ENCODE measurements at regions not wholly inside any gene's neighbourhood (a gene's known extent, or its start where the extent isn't known, plus 50 kb on each side); places are given as distances from the start of the nearest gene placed in this dataset.
A peak's percentile ranks its signal among the peaks of the same experiment; 100 is the strongest.

DNA sequence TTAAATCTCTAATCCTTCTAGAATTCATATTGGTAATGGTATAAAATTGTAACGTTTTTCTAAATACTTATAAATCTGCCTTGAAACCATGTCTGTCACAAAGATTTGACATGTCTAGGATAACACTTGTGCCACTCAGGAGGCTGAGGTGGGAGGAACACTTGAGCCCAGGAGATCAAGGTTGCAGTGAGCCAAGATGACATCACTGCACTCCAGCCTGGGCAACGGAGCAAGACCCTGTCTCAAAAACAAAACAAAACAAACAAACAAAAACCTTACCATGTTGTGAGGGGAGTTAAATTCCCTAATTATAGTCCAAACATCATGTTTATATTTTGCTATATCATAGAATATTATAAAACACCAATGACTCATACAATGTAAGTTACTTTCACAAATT lies 317.5 kb upstream of the SOX5 start:
- H3K27me3 Mint-ChIP-seq (ENCODE audit: low read depth) = no peaks in the 10 kb centered on the region
- no peaks in the 10 kb centered on the region for H3K4me1 Mint-ChIP-seq
- no peak overlapping the region for H3K4me3 Mint-ChIP-seq
- H3K27ac Mint-ChIP-seq (ENCODE audit: unreplicated experiment) = no peak overlapping the region
- peaks cover 4% of the 10 kb centered on the region for H3K36me3 Mint-ChIP-seq (ENCODE audit: low read depth)
- no peaks in the 10 kb centered on the region for H3K9me3 Mint-ChIP-seq
- DNase-seq (ENCODE audit: low read depth, low spot score) = no peak
- TF ChIP-seq, protein P1, sequence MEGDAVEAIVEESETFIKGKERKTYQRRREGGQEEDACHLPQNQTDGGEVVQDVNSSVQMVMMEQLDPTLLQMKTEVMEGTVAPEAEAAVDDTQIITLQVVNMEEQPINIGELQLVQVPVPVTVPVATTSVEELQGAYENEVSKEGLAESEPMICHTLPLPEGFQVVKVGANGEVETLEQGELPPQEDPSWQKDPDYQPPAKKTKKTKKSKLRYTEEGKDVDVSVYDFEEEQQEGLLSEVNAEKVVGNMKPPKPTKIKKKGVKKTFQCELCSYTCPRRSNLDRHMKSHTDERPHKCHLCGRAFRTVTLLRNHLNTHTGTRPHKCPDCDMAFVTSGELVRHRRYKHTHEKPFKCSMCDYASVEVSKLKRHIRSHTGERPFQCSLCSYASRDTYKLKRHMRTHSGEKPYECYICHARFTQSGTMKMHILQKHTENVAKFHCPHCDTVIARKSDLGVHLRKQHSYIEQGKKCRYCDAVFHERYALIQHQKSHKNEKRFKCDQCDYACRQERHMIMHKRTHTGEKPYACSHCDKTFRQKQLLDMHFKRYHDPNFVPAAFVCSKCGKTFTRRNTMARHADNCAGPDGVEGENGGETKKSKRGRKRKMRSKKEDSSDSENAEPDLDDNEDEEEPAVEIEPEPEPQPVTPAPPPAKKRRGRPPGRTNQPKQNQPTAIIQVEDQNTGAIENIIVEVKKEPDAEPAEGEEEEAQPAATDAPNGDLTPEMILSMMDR (conservative IDR thresholded peaks at IDR 0.05) = no peak

DNA sequence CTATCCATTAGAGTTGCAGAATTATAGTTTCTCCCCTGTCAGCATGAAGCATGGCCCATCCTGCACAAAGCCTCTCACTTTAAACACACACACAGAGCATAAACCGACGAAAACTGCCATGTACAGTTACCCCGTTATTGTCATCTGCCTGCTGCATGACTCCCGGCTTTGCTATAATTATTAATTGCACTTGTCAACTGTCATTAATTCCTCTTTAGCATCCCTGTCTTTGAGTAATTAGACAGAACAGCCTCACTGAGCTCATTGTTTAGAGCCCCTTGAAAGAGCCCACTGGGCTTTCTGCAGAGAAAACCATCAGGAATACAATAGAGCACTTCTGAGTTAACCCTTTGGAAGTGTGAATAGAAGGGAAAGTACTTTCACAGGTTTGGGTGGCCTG lies 307.2 kb upstream of the SOX5 start:
- Mint-ChIP-seq H3K9me3 (peaks cover 4% of the 10 kb centered on the region), H3K27me3 (ENCODE audit: low read depth) (no peaks in the 10 kb centered on the region), H3K4me3 (peak overlapping the region; percentile 79), H3K27ac (ENCODE audit: unreplicated experiment) (peak overlapping the region; percentile 63), H3K36me3 (ENCODE audit: low read depth) (peaks cover 7% of the 10 kb centered on the region), H3K4me1 (peaks cover 45% of the 10 kb centered on the region)
- no peak for DNase-seq (ENCODE audit: low read depth, low spot score)
- TF ChIP-seq, protein P1 (conservative IDR thresholded peaks at IDR 0.05) = no peak

DNA sequence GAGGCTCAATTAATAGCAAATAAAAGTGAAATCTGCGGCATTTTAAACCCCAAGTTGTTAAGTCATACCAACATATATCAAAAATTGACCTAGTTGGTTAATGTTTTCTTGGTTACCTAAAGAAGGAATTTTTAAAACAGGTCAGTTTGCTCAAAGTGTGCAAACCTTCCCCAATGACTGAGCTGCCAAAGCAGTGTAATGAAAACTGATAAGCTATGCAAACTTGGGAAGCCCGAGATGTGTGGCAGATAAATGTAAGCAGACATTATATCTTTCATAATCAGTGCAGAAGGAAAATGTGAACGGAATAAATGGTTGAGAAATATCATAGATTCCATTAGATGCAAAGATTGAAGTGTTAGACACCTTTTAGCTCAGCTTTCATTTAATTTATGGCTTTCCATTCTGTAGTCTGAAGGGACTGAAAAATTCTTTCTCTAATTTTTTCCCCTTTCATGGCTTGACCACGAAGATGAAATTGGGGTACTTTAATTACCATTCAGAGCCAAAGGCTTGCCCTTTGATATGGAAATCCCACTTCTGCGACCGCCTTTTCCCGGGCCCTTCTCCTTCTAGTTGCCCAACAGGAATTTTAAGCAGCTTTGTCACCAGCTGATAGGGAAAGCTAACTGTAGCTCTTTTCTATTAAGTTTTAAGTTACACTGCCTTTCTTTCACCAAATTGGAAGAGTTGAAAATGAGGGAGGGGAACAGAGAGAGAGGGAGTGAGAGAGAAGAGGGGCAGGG lies 306.6 kb upstream of the SOX5 start:
- TF ChIP-seq, protein P1 (conservative IDR thresholded peaks at IDR 0.05) = no peak
- Mint-ChIP-seq H3K27ac (ENCODE audit: unreplicated experiment) (peak overlapping the region; percentile 63), H3K4me1 (peaks cover 45% of the 10 kb centered on the region), H3K27me3 (ENCODE audit: low read depth) (no peaks in the 10 kb centered on the region), H3K4me3 (peak overlapping the region; percentile 79), H3K36me3 (ENCODE audit: low read depth) (peaks cover 7% of the 10 kb centered on the region), H3K9me3 (peaks cover 4% of the 10 kb centered on the region)
- DNase-seq (ENCODE audit: low read depth, low spot score) = no peak

DNA sequence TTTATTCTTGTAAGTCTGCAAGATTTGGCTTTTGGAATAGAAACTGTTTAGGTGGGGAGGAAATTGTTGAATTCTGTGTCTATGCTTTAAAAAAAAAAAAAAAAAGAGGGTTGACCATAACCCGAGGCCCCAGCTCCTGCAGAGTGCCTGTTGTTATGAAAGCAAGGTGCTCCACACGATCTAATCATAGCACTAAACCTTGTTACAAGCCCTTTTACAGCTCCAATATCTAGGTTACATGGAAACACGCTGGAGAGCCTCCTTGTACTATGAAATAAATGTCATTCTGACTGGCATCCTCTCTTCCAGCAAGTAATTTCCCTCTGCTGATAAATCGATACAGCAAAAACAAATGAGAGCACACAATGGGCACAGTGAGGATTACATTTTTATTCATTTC lies 303.1 kb upstream of the SOX5 start:
- Mint-ChIP-seq H3K9me3 (peaks cover 8% of the 10 kb centered on the region), H3K4me3 (peak overlapping the region; percentile 27), H3K27me3 (ENCODE audit: low read depth) (no peaks in the 10 kb centered on the region), H3K36me3 (ENCODE audit: low read depth) (peaks cover 10% of the 10 kb centered on the region), H3K4me1 (peaks cover 66% of the 10 kb centered on the region), H3K27ac (ENCODE audit: unreplicated experiment) (peak overlapping the region; percentile 97)
- TF ChIP-seq, protein P1 (conservative IDR thresholded peaks at IDR 0.05) = no peak
- DNase-seq (ENCODE audit: low read depth, low spot score) = no peak

DNA sequence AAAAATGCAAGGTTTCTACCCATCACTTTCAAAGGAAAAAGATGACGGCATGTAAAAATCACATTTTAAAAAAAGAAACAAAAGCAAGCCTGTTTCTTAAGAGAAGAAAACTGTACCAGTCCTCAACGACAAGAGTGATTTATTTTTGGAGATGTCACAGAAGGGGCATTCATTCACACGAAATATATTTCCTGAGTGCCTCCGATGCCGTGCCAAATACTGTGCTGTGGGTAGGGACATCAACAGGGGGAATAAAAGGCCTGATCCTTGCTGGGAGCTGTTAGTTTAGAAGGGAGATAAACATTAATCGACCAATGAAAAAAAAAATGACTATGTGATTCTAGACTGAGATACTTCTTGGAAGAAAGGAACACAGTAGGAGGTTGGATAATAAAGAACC lies 297.5 kb upstream of the SOX5 start:
- Mint-ChIP-seq H3K27ac (ENCODE audit: unreplicated experiment) (peak overlapping the region; percentile 74), H3K36me3 (ENCODE audit: low read depth) (peaks cover 6% of the 10 kb centered on the region), H3K9me3 (peaks cover 8% of the 10 kb centered on the region), H3K4me1 (peaks cover 56% of the 10 kb centered on the region), H3K27me3 (ENCODE audit: low read depth) (no peaks in the 10 kb centered on the region), H3K4me3 (peak overlapping the region; percentile 25)
- TF ChIP-seq, protein P1 (conservative IDR thresholded peaks at IDR 0.05) = no peak
- DNase-seq (ENCODE audit: low read depth, low spot score) = no peak
